ENCODE measurements at regions not wholly inside any gene's neighbourhood (a gene's known extent, or its start where the extent isn't known, plus 50 kb on each side); places are given as distances from the start of the nearest gene placed in this dataset.

DNA sequence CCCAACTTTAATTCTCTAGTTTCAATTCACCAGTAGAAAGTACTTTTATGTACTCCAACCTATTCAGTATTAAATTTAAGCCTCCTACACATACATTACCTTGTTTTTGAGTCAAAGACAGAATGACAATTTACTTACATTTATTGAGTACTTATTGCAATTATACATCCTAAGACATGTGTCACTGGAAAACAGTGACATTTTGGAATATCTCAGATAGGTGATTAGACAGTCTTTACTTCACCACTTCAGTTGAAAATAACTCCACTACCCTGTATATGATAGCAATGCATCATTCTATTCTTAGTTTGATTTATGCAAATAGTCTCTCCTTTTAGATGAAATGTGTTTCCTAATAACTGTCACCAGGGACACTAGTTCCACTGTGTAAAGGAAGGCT, 461.5 kb downstream of the TUSC7 start:
- POLR2A ChIA-PET: no interaction called here
- no peak for DNase-seq (ENCODE audit: extremely low spot score)
- no peak for TF ChIP-seq NFRKB (IDR thresholded peaks at IDR 0.05)
- TF ChIP-seq SUZ12 (IDR thresholded peaks at IDR 0.05): no peak
- TF ChIP-seq SP1 (IDR thresholded peaks at IDR 0.05): no peak
- no peak for TF ChIP-seq HDGF (IDR thresholded peaks at IDR 0.05; ENCODE audit: borderline replicate concordance)
- TF ChIP-seq CTBP1 (IDR thresholded peaks at IDR 0.05; ENCODE audit: borderline replicate concordance): no peak
- no peak for TF ChIP-seq FOXA1 (IDR thresholded peaks at IDR 0.05)
- no peak for TF ChIP-seq ARNT (IDR thresholded peaks at IDR 0.05)
- no peak for TF ChIP-seq ELF4 (IDR thresholded peaks at IDR 0.05)
- no peak for TF ChIP-seq BHLHE40 (IDR thresholded peaks at IDR 0.05; ENCODE audit: borderline replicate concordance)
- CTCF ChIA-PET: no interaction called here

DNA sequence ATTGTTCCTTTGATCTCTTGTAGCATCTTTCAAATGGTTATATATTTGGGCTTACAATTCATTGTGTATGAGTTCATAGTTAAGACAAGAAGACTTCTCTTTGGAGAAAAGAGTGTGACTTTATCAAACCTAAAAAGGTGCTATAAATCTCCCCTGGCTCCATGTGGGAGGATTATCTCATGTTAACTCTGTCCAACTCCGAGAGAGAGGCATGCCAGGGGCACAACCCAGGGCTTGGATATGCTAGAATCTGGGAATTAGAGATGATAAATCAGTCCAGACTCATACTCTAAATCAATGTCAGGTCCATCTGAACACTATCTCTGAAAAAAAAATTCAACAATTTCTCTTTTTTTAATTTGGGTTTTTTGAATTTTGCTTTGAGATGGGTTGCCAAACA, 462.8 kb downstream of the TUSC7 start:
- no peak for TF ChIP-seq ARNT (IDR thresholded peaks at IDR 0.05)
- TF ChIP-seq CTBP1 (IDR thresholded peaks at IDR 0.05; ENCODE audit: borderline replicate concordance): no peak
- TF ChIP-seq FOXK2 (IDR thresholded peaks at IDR 0.05): no peak
- no peak for TF ChIP-seq SUZ12 (IDR thresholded peaks at IDR 0.05)
- no peak for TF ChIP-seq L3MBTL2 (conservative IDR thresholded peaks at IDR 0.05)
- TF ChIP-seq FOXA1 (IDR thresholded peaks at IDR 0.05): no peak
- no peak for TF ChIP-seq ELF4 (IDR thresholded peaks at IDR 0.05)
- TF ChIP-seq TARDBP (IDR thresholded peaks at IDR 0.05): no peak
- TF ChIP-seq HDGF (IDR thresholded peaks at IDR 0.05; ENCODE audit: borderline replicate concordance): no peak
- TF ChIP-seq, protein P1, sequence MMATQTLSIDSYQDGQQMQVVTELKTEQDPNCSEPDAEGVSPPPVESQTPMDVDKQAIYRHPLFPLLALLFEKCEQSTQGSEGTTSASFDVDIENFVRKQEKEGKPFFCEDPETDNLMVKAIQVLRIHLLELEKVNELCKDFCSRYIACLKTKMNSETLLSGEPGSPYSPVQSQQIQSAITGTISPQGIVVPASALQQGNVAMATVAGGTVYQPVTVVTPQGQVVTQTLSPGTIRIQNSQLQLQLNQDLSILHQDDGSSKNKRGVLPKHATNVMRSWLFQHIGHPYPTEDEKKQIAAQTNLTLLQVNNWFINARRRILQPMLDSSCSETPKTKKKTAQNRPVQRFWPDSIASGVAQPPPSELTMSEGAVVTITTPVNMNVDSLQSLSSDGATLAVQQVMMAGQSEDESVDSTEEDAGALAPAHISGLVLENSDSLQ (IDR thresholded peaks at IDR 0.05): no peak
- TF ChIP-seq ZNF384 (IDR thresholded peaks at IDR 0.05): no peak
- TF ChIP-seq SP1 (IDR thresholded peaks at IDR 0.05): no peak
- no peak for TF ChIP-seq FOXM1 (IDR thresholded peaks at IDR 0.05; ENCODE audit: borderline replicate concordance)
- no peak for DNase-seq (ENCODE audit: extremely low spot score)
- CTCF ChIA-PET: interaction anchor here (0.9 kb wide), 1 partner anchor 10 kb away, joined by 3 read pairs; no protein-coding TSS in a partner anchor
- POLR2A ChIA-PET: no interaction called here

DNA sequence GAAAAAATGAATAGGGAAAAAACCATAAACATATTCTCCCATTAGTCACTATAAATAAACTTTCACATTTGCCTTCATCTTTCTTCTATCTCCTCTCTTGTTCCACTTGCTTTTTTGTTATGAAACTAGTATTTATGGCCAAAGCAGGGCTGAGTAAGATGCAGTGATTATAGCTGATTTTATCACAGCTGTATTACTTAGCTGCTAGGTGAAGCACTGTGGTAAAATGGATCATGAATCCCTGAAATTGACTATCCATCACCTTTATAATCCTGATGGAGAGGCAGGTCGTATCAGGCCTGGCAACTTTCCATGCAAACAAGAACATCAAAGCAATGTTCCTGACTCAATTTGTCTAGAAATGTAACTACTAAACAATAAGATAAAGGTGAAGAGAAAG, 471.6 kb downstream of the TUSC7 start:
- ChIA-PET CTCF (no interaction called here), POLR2A (no interaction called here)
- TF ChIP-seq NFRKB (IDR thresholded peaks at IDR 0.05): no peak
- no peak for TF ChIP-seq BHLHE40 (IDR thresholded peaks at IDR 0.05; ENCODE audit: borderline replicate concordance)
- no peak for TF ChIP-seq FOXA1 (IDR thresholded peaks at IDR 0.05)
- no peak for TF ChIP-seq ZNF384 (IDR thresholded peaks at IDR 0.05)
- TF ChIP-seq, protein P1 (IDR thresholded peaks at IDR 0.05): no peak
- no peak for TF ChIP-seq ARNT (IDR thresholded peaks at IDR 0.05)
- TF ChIP-seq LEF1 (IDR thresholded peaks at IDR 0.05; ENCODE audit: borderline replicate concordance): no peak
- TF ChIP-seq FOXM1 (IDR thresholded peaks at IDR 0.05; ENCODE audit: borderline replicate concordance): no peak
- TF ChIP-seq TARDBP (IDR thresholded peaks at IDR 0.05): no peak
- no peak for TF ChIP-seq L3MBTL2 (conservative IDR thresholded peaks at IDR 0.05)
- no peak for TF ChIP-seq HDGF (IDR thresholded peaks at IDR 0.05; ENCODE audit: borderline replicate concordance)
- no peak for DNase-seq (ENCODE audit: extremely low spot score)

DNA sequence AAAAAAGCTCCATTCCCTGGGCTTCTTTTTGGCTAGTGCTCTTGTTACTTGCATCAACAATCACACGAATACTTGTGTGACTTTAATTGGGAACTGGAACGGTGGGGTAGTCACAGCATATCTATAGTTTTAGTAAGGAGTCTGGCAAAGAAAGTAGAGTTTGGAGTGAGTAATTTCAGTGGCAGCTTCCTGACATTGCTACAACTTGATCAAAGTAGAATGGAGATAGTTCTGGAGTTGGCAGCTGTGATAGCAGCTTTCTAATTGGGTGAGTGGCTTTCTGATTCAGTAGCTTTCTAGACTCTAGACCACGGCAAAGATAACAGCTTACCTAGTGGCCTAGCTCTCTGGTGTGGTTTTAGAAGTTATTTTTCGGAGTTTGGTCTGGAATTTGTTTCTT, 475.0 kb downstream of the TUSC7 start:
- DNase-seq (ENCODE audit: extremely low spot score): no peak
- CTCF ChIA-PET: no interaction called here
- no peak for TF ChIP-seq CTBP1 (IDR thresholded peaks at IDR 0.05; ENCODE audit: borderline replicate concordance)
- TF ChIP-seq ELF4 (IDR thresholded peaks at IDR 0.05): no peak
- TF ChIP-seq HDGF (IDR thresholded peaks at IDR 0.05; ENCODE audit: borderline replicate concordance): no peak
- TF ChIP-seq LEF1 (IDR thresholded peaks at IDR 0.05; ENCODE audit: borderline replicate concordance): no peak
- no peak for TF ChIP-seq TARDBP (IDR thresholded peaks at IDR 0.05)
- no peak for TF ChIP-seq FOXA1 (IDR thresholded peaks at IDR 0.05)
- no peak for TF ChIP-seq NFRKB (IDR thresholded peaks at IDR 0.05)
- no peak for TF ChIP-seq FOXM1 (IDR thresholded peaks at IDR 0.05; ENCODE audit: borderline replicate concordance)
- TF ChIP-seq ARNT (IDR thresholded peaks at IDR 0.05): no peak
- TF ChIP-seq, protein P1 (IDR thresholded peaks at IDR 0.05): no peak
- POLR2A ChIA-PET: no interaction called here

DNA sequence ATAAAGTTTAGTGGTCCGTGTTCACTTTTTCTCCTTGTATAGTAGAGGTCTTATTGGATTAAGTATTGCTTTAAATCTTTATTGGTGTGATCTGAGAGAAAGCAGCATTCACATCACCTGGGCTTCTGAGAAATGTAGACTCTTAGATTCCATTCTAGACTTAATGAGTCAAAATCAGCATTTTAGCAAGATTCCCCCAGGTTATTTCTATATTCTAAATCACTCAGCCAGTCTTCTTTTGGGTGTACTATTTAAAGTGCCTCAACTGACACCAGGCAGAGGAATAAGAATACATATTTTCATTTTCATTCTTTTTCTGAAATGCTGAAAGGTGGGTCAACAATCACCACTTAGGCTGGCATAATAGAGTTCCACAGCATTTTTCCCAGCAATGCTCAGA, 481.7 kb downstream of the TUSC7 start:
- no peak for DNase-seq (ENCODE audit: extremely low spot score)
- CTCF ChIA-PET: no interaction called here
- POLR2A ChIA-PET: no interaction called here
- TF ChIP-seq NFRKB (IDR thresholded peaks at IDR 0.05): no peak
- no peak for TF ChIP-seq CTBP1 (IDR thresholded peaks at IDR 0.05; ENCODE audit: borderline replicate concordance)
- TF ChIP-seq TARDBP (IDR thresholded peaks at IDR 0.05): no peak

DNA sequence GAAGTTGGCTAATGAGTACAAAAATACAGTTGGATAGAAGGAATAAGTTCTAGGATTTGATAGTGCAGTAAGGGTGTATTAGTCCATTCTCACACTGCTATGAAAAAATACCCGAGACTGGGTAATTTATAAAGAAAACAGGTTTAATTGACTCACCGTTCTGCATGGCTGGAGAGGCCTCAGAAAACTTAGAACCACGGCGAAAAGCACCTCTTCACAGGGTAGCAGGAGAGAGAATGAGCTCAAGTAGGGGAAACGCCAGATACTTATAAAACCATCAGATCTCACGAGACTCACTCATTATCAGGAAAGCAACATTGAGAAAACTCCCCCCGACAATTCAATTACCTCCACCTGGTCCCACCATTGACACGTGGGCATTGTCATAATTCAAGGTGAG, 483.3 kb downstream of the TUSC7 start:
- TF ChIP-seq, protein P1 (IDR thresholded peaks at IDR 0.05): no peak
- TF ChIP-seq ARNT (IDR thresholded peaks at IDR 0.05) (no peak), SUZ12 (IDR thresholded peaks at IDR 0.05) (no peak), HDGF (IDR thresholded peaks at IDR 0.05; ENCODE audit: borderline replicate concordance) (no peak), FOXA1 (IDR thresholded peaks at IDR 0.05) (no peak), L3MBTL2 (conservative IDR thresholded peaks at IDR 0.05) (no peak), NFRKB (IDR thresholded peaks at IDR 0.05) (no peak), ZNF384 (IDR thresholded peaks at IDR 0.05) (no peak), SP1 (IDR thresholded peaks at IDR 0.05) (no peak), TARDBP (IDR thresholded peaks at IDR 0.05) (no peak), FOXK2 (IDR thresholded peaks at IDR 0.05) (no peak), CTBP1 (IDR thresholded peaks at IDR 0.05; ENCODE audit: borderline replicate concordance) (no peak)
- DNase-seq (ENCODE audit: extremely low spot score): no peak
- CTCF ChIA-PET: no interaction called here
- POLR2A ChIA-PET: no interaction called here
